PC-9 (cell line): ENCODE measurements at regions not wholly inside any gene's neighbourhood (a gene's known extent, or its start where the extent isn't known, plus 50 kb on each side); places are given as distances from the start of the nearest gene placed in this dataset.

ENCODE experiments used
- BruUV-seq: library from RNA; stranded (reverse); fragments of 400-500 nt; replicated peaks from 2 replicates; lab custom pipeline; 2021; lab: Mats Ljungman, UMichigan
- CTCF ChIA-PET: fragments of 300-600 bp; sonication (Branson Sonifier 250); formaldehyde crosslinking; loops from one replicate; lab custom pipeline; 2022; ENCODE audit warnings: antibody characterized with exemption; lab: Charles Lee
- POLR2A ChIA-PET: fragments of 300-600 bp; sonication (Branson Sonifier 250); formaldehyde crosslinking; loops from one replicate; lab custom pipeline; 2022; ENCODE audit warnings: antibody characterized with exemption; ENCODE audit not compliant: unreplicated experiment; lab: Charles Lee
- DNase-seq, 2 experiments: peaks; one replicate each; pipeline versions ENCODE4 v3.0.0 to v3.0.0-alpha.2; 2015 to 2022; ENCODE audit warnings: mixed read lengths in 1 of 2
- H2AFZ ChIP-seq: fragments of 200-600 bp; sonication (generic); 2 replicates; pipeline ENCODE4 v1.8.1; 2017; ENCODE audit warnings: antibody characterized with exemption
- H3F3A ChIP-seq: fragments of 200-600 bp; sonication (generic); 2 replicates; pipeline ENCODE4 v1.8.1; 2017; ENCODE audit warnings: antibody characterized with exemption, mild to moderate bottlenecking, low read depth; ENCODE audit not compliant: insufficient read depth
- H3K27ac ChIP-seq: fragments of 200-600 bp; sonication (generic); 2 replicates; pipeline ENCODE4 v1.6.1; 2016; ENCODE audit warnings: mixed run types
- H3K27me3 ChIP-seq: fragments of 200-600 bp; sonication (generic); 2 replicates; pipeline ENCODE4 v1.6.1; 2016; ENCODE audit warnings: low read depth, mixed run types; ENCODE audit not compliant: insufficient read depth
- H3K36me3 ChIP-seq: fragments of 200-600 bp; sonication (generic); 2 replicates; pipeline ENCODE4 v1.6.1; 2016; ENCODE audit warnings: low read depth, mixed run types
- H3K4me1 ChIP-seq: fragments of 200-600 bp; sonication (generic); replicated peaks from 2 replicates; pipeline ENCODE4 v1.6.1; 2016; ENCODE audit warnings: mixed run types; ENCODE audit not compliant: insufficient read depth
- H3K4me2 ChIP-seq: fragments of 200-600 bp; sonication (generic); 2 replicates; pipeline ENCODE4 v1.6.1; 2017; ENCODE audit warnings: mixed run types
- H3K4me3 ChIP-seq: fragments of 200-600 bp; sonication (generic); 2 replicates; pipeline ENCODE4 v1.6.1; 2016; ENCODE audit warnings: mixed run types
- H3K79me2 ChIP-seq: fragments of 200-600 bp; sonication (generic); 2 replicates; pipeline ENCODE4 v1.6.1; 2017; ENCODE audit warnings: low read depth, mixed run types
- H3K9me2 ChIP-seq: fragments of 200-600 bp; sonication (generic); 2 replicates; pipeline ENCODE4 v1.8.1; 2017; ENCODE audit warnings: mild to moderate bottlenecking; ENCODE audit not compliant: insufficient read depth
- H3K9me3 ChIP-seq: fragments of 200-600 bp; sonication (generic); 2 replicates; pipeline ENCODE4 v1.8.1; 2016; ENCODE audit warnings: low read depth; ENCODE audit not compliant: insufficient read depth
- H4K20me1 ChIP-seq: fragments of 200-600 bp; sonication (generic); 2 replicates; pipeline ENCODE4 v1.8.1; 2017; ENCODE audit not compliant: insufficient read depth
- EZH2 ChIP-seq: fragments of 200-600 bp; sonication (generic); IDR thresholded peaks from 2 replicates; pipeline ENCODE4 v1.8.0; 2017; ENCODE audit warnings: antibody characterized with exemption, low read depth
- intact Hi-C: fragments of 100-400 bp; cut with micrococcal nuclease; formaldehyde crosslinking; loops from one replicate; pipeline ENCODE4 v1.10.0; 2022; ENCODE audit not compliant: unreplicated experiment
- TF ChIP-seq, protein P1 (sequence below): fragments of 200-600 bp; sonication (generic); conservative IDR thresholded peaks from 2 replicates; pipeline ENCODE4 v1.6.1; 2017; ENCODE audit warnings: mixed run types, antibody characterized with exemption, mild to moderate bottlenecking, moderate library complexity

DNA sequence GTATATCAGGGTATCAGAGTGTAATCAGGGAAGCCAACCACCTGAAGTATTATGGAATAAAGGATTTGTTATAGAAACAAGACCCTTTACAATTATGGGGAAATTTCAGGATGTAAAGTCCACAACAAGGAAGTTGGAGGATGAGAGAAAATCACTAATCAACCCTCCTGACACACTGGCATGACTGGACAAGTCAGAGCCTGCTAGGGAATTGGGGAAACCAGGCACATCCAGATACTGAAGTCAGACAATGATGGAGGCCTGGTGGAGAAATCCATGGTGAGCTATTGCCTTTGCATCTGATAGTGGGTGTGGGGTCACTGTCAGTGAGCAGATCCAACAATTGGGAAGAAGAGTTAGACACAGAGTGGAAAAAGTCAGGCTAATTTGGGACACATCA is 158.8 kb upstream of the FBXO11 start:
- no TSS peak for BruUV-seq
- Histone ChIP-seq H3K4me1 (no peaks in the 10 kb centered on the region), H4K20me1 (no peaks in the 10 kb centered on the region), H3K36me3 (no peaks in the 10 kb centered on the region), H3K4me3 (no peak overlapping the region), H3K9me3 (no peaks in the 10 kb centered on the region; the same call in 1 of the 2 replicates), H3K27me3 (peaks cover 7% of the 10 kb centered on the region; the same call in 1 of the 2 replicates), H3K79me2 (no peaks in the 10 kb centered on the region), H3K4me2 (no peak overlapping the region), H2AFZ (no peak overlapping the region), H3K27ac (no peak overlapping the region), H3F3A (no peaks in the 10 kb centered on the region), H3K9me2 (no peaks in the 10 kb centered on the region)
- ChIA-PET POLR2A (interaction anchor here (0.8 kb wide), 1 partner anchor 158 kb away, joined by 5 read pairs; no protein-coding TSS in a partner anchor), CTCF (no interaction called here)
- TF ChIP-seq EZH2 = no peak
- TF ChIP-seq, protein P1, sequence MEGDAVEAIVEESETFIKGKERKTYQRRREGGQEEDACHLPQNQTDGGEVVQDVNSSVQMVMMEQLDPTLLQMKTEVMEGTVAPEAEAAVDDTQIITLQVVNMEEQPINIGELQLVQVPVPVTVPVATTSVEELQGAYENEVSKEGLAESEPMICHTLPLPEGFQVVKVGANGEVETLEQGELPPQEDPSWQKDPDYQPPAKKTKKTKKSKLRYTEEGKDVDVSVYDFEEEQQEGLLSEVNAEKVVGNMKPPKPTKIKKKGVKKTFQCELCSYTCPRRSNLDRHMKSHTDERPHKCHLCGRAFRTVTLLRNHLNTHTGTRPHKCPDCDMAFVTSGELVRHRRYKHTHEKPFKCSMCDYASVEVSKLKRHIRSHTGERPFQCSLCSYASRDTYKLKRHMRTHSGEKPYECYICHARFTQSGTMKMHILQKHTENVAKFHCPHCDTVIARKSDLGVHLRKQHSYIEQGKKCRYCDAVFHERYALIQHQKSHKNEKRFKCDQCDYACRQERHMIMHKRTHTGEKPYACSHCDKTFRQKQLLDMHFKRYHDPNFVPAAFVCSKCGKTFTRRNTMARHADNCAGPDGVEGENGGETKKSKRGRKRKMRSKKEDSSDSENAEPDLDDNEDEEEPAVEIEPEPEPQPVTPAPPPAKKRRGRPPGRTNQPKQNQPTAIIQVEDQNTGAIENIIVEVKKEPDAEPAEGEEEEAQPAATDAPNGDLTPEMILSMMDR = no peak
- intact Hi-C loops = no loop called here
- DNase-seq = no peak

DNA sequence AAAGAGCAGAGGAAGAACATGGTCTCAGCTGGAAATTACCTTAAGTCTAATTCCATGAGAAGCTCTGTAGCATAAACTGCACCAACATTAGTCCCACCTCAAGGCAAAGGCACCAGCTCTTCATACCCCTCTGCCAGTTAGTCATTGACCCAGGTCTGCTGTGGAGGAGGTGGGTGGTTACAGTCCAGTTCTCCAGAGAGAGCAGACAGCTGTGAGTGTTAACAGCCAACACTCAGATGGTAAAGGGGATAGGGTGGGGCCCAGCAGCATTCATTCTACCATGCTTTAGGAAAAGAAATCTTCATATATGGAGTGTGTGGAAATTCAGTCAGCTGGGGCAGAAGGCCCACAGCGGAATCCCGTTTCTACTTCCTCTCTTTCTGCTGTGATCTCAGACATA is 159.7 kb upstream of the FBXO11 start:
- intact Hi-C loops = no loop called here
- H4K20me1 ChIP-seq = no peaks in the 10 kb centered on the region
- H3K9me2 ChIP-seq = no peaks in the 10 kb centered on the region
- H3K4me2 ChIP-seq = no peak overlapping the region
- no peak overlapping the region for H3K4me3 ChIP-seq
- H3K36me3 ChIP-seq = no peaks in the 10 kb centered on the region
- H3K79me2 ChIP-seq = no peaks in the 10 kb centered on the region
- no TSS peak for BruUV-seq
- no peak overlapping the region for H2AFZ ChIP-seq
- CTCF ChIA-PET = no interaction called here
- POLR2A ChIA-PET = no interaction called here
- no peak overlapping the region for H3K27ac ChIP-seq
- TF ChIP-seq, protein P1 = no peak
- TF ChIP-seq EZH2 = no peak
- H3K9me3 ChIP-seq = no peaks in the 10 kb centered on the region; the same call in 1 of the 2 replicates
- H3K4me1 ChIP-seq = no peaks in the 10 kb centered on the region
- no peak for DNase-seq
- no peaks in the 10 kb centered on the region for H3F3A ChIP-seq
- H3K27me3 ChIP-seq = peaks cover 7% of the 10 kb centered on the region; the same call in 1 of the 2 replicates

DNA sequence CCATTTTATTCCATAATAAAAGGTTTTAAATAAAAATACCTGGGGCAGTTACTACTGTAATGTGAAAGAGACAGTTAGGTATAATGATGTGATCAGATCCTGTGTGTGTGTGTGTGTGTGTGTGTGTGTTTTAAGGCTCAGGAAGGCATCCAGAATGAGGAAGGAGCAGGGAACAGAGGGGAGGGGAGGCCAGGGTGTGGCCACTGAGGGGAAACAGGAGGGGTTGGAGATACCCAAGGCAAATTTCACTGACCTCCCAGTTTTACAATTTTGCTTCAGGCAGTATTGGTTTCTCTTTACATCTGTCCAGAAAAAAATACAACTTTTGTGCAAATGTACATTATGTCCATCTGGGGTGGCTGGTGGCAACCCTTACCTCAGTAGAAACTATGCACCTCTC is 163.5 kb upstream of the FBXO11 start:
- Histone ChIP-seq H3K4me1 (no peaks in the 10 kb centered on the region), H3K4me2 (no peak overlapping the region), H3K9me2 (no peaks in the 10 kb centered on the region), H3F3A (no peaks in the 10 kb centered on the region), H3K79me2 (no peaks in the 10 kb centered on the region), H3K36me3 (no peaks in the 10 kb centered on the region), H2AFZ (no peak overlapping the region), H3K4me3 (no peak overlapping the region), H3K27me3 (no peaks in the 10 kb centered on the region), H3K9me3 (no peaks in the 10 kb centered on the region; the same call in 1 of the 2 replicates), H4K20me1 (no peaks in the 10 kb centered on the region), H3K27ac (no peak overlapping the region)
- no TSS peak for BruUV-seq
- TF ChIP-seq, protein P1 = no peak
- no peak for TF ChIP-seq EZH2
- DNase-seq = no peak
- CTCF ChIA-PET = no interaction called here
- POLR2A ChIA-PET = interaction anchor here (0.7 kb wide), 1 partner anchor 63 kb away, joined by 5 read pairs; no protein-coding TSS in a partner anchor
- intact Hi-C loops = no loop called here
